HFF-Myc (cell line): ENCODE measurements at regions not wholly inside any gene's neighbourhood (a gene's known extent, or its start where the extent isn't known, plus 50 kb on each side); places are given as distances from the start of the nearest gene placed in this dataset.

Experiments
- DNase-seq: peaks from one replicate; pipeline ENCODE4 v3.0.0-alpha.2; 2011; ENCODE audit warnings: low read depth; ENCODE audit errors: extremely low read depth
- H3K4me3 ChIP-seq: replicated peaks from 2 replicates; pipeline ENCODE4 v1.5.1; 2011; ENCODE audit warnings: low read depth, mild to moderate bottlenecking, control low read depth, low read length
- CTCF ChIP-seq: IDR thresholded peaks from 2 replicates; pipeline ENCODE4 v1.5.1; 2012; ENCODE audit warnings: mild to moderate bottlenecking, low read depth, low read length, control low read depth; ENCODE audit errors: missing control alignments

GRCh38 chr17:70969521-70970034 lies 800.2 kb downstream of the KCNJ2 start:
- no peak overlapping the region for H3K4me3 ChIP-seq
- TF ChIP-seq CTCF, result no peak
- DNase-seq, result no peak

- H3K4me3 ChIP-seq, result no peak overlapping the region
- DNase-seq, result no peak
- TF ChIP-seq CTCF, result no peak
Observed at GRCh38 chr17:70976447-70976846, 807.1 kb downstream of the KCNJ2 start.

- DNase-seq, result no peak
- H3K4me3 ChIP-seq, result no peak overlapping the region
- TF ChIP-seq CTCF, result no peak
Observed at GRCh38 chr17:70984873-70985272, 815.5 kb downstream of the KCNJ2 start.

- no peak for TF ChIP-seq CTCF
- DNase-seq, result no peak
- H3K4me3 ChIP-seq, result no peak overlapping the region
Observed at GRCh38 chr17:70987867-70988340, 818.6 kb downstream of the KCNJ2 start.

- TF ChIP-seq CTCF, result no peak
- DNase-seq, result no peak
- H3K4me3 ChIP-seq, result no peak overlapping the region
Observed at GRCh38 chr17:70988622-70989021, 819.3 kb downstream of the KCNJ2 start.

GRCh38 chr17:70989280-70989679 lies 819.9 kb downstream of the KCNJ2 start:
- no peak for TF ChIP-seq CTCF
- no peak for DNase-seq
- H3K4me3 ChIP-seq, result no peak overlapping the region

GRCh38 chr17:70994194-70994593 lies 824.9 kb downstream of the KCNJ2 start:
- no peak for DNase-seq
- no peak for TF ChIP-seq CTCF
- no peak overlapping the region for H3K4me3 ChIP-seq
